Uterus (tissue), 3 donors: ENCODE measurements at regions not wholly inside any gene's neighbourhood (a gene's known extent, or its start where the extent isn't known, plus 50 kb on each side); places are given as distances from the start of the nearest gene placed in this dataset.

Source experiments
- DNase-seq, 2 donors: peaks; one replicate each; pipeline ENCODE4 v3.0.0-alpha.2; 2019 to 2020
- H3K27ac ChIP-seq, 2 donors: fragments of 200-600 bp; sonication (generic); 1 replicate in 1 of 2; 2 replicates in 1 of 2; pipeline ENCODE4 v1.5.1; 2016 to 2018
- H3K27me3 ChIP-seq, 2 donors: fragments of 200-600 bp; sonication (generic); one replicate each; pipeline ENCODE4 v1.5.1; 2018 to 2019; ENCODE audit warnings: control low read depth in 1 of 2
- H3K36me3 ChIP-seq, 2 donors: fragments of 200-600 bp; sonication (generic); one replicate each; pipeline ENCODE4 v1.5.1; 2019; ENCODE audit warnings: control low read depth in 1 of 2
- H3K4me1 ChIP-seq, 2 donors: fragments of 200-600 bp; sonication (generic); one replicate each; pipeline ENCODE4 v1.5.1; 2018 to 2019; ENCODE audit warnings: control low read depth in 1 of 2
- H3K4me3 ChIP-seq, 2 donors: fragments of 200-600 bp; sonication (generic); 1 replicate in 1 of 2; 2 replicates in 1 of 2; pipeline ENCODE4 v1.5.1; 2018 to 2019; ENCODE audit warnings: mild to moderate bottlenecking in 1 of 2
- H3K9me3 ChIP-seq, 2 donors: fragments of 200-600 bp; sonication (generic); one replicate each; pipeline ENCODE4 v1.5.1; 2019; ENCODE audit warnings: control low read depth in 1 of 2
- POLR2A ChIP-seq, 2 donors: fragments of 450-650 bp; IDR thresholded peaks; one replicate each; pipeline ENCODE4 v1.6.1; 2016; ENCODE audit warnings: antibody characterized with exemption in 2 of 2, mild to moderate bottlenecking in 1 of 2, moderate library complexity in 1 of 2
- intact Hi-C: fragments of 100-400 bp; cut with DNase I; formaldehyde crosslinking; loops from one replicate; pipeline ENCODE4 v1.15.1; 2023; ENCODE audit warnings: low total_unique reads
- TF ChIP-seq, protein P1 (sequence below), 4 experiments: fragments of 200-600 bp in 2 of 4; fragments of 450-650 bp in 2 of 4; sonication (generic) in 2 of 4; IDR thresholded peaks; one replicate each; pipeline ENCODE4 v1.5.1; 2016 to 2019; ENCODE audit warnings: antibody characterized with exemption in 4 of 4, mild to moderate bottlenecking in 2 of 4, moderate library complexity in 1 of 4
- donor health status: DM: yes; HTN: yes; CAD: no.

DNA sequence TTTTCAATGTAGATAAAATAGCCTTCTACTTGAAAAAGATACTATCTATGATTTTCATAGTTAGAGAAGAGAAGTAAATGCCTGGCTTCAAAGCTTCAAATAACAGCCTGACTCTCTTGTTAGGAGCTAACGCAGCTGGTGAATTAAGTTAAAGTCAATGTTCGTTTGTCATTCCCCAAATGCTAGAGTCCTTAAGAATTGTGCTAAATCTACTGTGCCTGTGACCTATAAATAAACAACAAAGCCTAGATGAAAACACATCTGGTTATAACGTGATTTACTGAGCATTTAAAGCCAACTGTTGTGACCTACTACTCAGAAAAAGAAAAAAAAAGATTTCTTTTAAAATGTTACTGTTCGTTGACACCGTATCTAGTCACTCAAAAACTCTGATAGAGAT is 134.7 kb downstream of the POLR1F start:
- no peak overlapping the region for H3K4me3 ChIP-seq
- TF ChIP-seq POLR2A (IDR thresholded peaks at IDR 0.05) = no peak
- TF ChIP-seq, protein P1, sequence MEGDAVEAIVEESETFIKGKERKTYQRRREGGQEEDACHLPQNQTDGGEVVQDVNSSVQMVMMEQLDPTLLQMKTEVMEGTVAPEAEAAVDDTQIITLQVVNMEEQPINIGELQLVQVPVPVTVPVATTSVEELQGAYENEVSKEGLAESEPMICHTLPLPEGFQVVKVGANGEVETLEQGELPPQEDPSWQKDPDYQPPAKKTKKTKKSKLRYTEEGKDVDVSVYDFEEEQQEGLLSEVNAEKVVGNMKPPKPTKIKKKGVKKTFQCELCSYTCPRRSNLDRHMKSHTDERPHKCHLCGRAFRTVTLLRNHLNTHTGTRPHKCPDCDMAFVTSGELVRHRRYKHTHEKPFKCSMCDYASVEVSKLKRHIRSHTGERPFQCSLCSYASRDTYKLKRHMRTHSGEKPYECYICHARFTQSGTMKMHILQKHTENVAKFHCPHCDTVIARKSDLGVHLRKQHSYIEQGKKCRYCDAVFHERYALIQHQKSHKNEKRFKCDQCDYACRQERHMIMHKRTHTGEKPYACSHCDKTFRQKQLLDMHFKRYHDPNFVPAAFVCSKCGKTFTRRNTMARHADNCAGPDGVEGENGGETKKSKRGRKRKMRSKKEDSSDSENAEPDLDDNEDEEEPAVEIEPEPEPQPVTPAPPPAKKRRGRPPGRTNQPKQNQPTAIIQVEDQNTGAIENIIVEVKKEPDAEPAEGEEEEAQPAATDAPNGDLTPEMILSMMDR (IDR thresholded peaks at IDR 0.05) = no peak
- H3K27ac ChIP-seq = peak overlapping the region; percentile 41 to 67
- H3K36me3 ChIP-seq = no peaks in the 10 kb centered on the region
- no peaks in the 10 kb centered on the region for H3K9me3 ChIP-seq
- intact Hi-C loops = no loop called here
- no peaks in the 10 kb centered on the region for H3K4me1 ChIP-seq
- DNase-seq = no peak
- H3K27me3 ChIP-seq = no peaks in the 10 kb centered on the region

DNA sequence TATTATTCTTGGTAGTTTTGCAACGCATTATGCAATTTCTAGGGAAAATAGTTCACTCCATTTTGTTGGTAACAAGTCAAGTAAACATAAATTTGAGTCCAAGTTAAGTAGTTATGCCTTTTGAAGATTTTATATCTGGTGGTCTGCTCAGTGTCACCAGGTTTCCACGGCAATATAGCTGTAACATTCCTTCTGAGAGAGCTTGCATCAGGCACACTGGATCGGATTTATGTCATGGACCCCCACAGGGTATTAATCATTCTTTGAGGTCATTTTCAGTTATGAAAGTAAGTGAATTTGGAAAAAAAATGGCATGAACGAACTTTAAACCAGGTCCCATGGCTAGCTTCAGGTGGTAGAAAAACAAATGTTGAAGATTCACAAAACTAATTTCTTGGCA is 136.3 kb downstream of the POLR1F start:
- TF ChIP-seq POLR2A (IDR thresholded peaks at IDR 0.05) = no peak
- TF ChIP-seq, protein P1 (IDR thresholded peaks at IDR 0.05) = no peak
- peak overlapping the region; percentile 41 to 67 for H3K27ac ChIP-seq
- intact Hi-C loops = no loop called here
- H3K4me1 ChIP-seq = no peaks in the 10 kb centered on the region
- DNase-seq = peak; percentile 53 to 82
- no peaks in the 10 kb centered on the region for H3K36me3 ChIP-seq
- no peaks in the 10 kb centered on the region for H3K9me3 ChIP-seq
- H3K27me3 ChIP-seq = no peaks in the 10 kb centered on the region
- H3K4me3 ChIP-seq = no peak overlapping the region

DNA sequence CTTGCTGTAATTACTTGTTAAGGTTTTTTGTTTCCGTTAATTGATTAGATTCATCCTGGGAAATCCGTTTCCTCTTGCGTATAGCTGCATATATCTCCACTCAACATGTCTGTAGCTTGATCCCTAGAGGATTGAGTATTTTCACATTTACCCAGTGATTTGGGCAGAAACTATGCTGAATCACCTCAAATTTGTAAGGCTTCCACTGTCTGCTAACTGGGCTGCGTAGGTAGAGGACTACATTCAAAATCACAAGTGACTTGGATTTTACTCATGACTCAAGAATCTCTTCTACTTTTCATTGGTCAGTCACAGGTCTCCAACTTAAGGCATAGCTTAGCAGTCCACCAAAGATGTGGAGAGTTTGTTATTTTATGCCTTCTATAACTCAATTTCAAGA is 141.8 kb downstream of the POLR1F start:
- Histone ChIP-seq H3K4me3 (no peak overlapping the region), H3K27me3 (no peaks in the 10 kb centered on the region), H3K27ac (no peak overlapping the region), H3K4me1 (no peaks in the 10 kb centered on the region), H3K36me3 (no peaks in the 10 kb centered on the region), H3K9me3 (no peaks in the 10 kb centered on the region)
- DNase-seq = no peak
- no peak for TF ChIP-seq POLR2A (IDR thresholded peaks at IDR 0.05)
- TF ChIP-seq, protein P1 (IDR thresholded peaks at IDR 0.05) = no peak
- intact Hi-C loops = no loop called here

DNA sequence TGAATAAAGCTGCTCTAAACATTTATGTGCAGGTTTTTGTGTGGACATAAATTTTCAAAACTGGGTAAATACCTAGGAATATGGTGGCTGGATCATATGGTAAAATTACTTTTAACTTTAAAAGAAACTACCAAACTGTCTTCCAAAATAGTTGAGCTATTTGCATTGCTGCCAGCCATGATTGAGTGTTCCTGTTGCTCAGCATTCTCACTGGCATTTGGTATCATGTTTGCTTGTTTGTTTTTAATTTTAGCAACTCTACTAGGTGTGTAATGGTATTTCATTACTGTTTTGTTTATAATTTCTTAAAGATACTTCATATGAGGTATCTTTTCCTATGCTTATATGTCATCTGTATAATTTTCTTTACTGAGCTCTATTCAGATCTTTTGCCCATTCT is 143.2 kb downstream of the POLR1F start:
- H3K9me3 ChIP-seq = no peaks in the 10 kb centered on the region
- H3K4me1 ChIP-seq = no peaks in the 10 kb centered on the region
- DNase-seq = no peak
- H3K36me3 ChIP-seq = no peaks in the 10 kb centered on the region
- intact Hi-C loops = no loop called here
- H3K27me3 ChIP-seq = no peaks in the 10 kb centered on the region
- H3K4me3 ChIP-seq = no peak overlapping the region
- H3K27ac ChIP-seq = no peak overlapping the region
- no peak for TF ChIP-seq POLR2A (IDR thresholded peaks at IDR 0.05)
- TF ChIP-seq, protein P1 (IDR thresholded peaks at IDR 0.05) = no peak

DNA sequence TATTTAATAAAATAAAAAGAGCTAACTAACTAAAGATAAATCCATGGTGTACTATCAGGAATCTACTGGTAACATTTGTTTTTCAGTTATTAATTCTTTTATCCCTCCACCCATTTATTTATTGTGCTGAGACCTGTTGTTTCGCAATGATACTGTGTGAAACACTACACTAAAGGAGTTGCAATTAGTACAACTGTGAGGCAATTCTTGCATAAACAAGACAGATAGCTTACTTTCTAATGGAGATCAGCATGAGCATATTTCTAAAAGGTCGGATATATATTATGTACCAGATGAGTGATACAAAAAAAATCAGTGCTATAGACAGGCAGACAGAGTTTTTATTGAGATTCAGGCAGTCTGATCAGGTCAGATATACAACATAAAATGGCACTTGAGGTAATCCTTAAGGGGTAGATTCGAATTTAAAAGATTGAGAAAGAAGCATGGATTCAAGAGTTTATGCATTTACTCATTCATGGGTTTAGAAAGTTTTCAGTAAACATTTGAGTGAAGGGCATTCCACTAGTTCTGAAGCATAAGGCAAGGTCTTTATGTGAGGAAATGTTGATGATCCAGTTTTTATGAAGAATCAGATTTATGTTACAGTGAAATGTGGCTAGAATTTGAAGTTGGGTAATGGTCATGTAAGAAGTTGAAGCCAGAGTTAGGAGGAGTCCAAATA is 147.6 kb downstream of the POLR1F start:
- no peaks in the 10 kb centered on the region for H3K9me3 ChIP-seq
- H3K36me3 ChIP-seq = no peaks in the 10 kb centered on the region
- no peaks in the 10 kb centered on the region for H3K27me3 ChIP-seq
- H3K4me3 ChIP-seq = no peak overlapping the region
- H3K27ac ChIP-seq = peak overlapping the region; percentile 60 to 64
- no peak for DNase-seq
- no peak for TF ChIP-seq POLR2A (IDR thresholded peaks at IDR 0.05)
- TF ChIP-seq, protein P1 (IDR thresholded peaks at IDR 0.05) = no peak
- no peaks in the 10 kb centered on the region for H3K4me1 ChIP-seq
- intact Hi-C loops = no loop called here
